Posterior cingulate gyrus (tissue), 11 donors: ENCODE measurements at regions not wholly inside any gene's neighbourhood (a gene's known extent, or its start where the extent isn't known, plus 50 kb on each side); places are given as distances from the start of the nearest gene placed in this dataset.
A peak's percentile ranks its signal among the peaks of the same experiment; 100 is the strongest.

ENCODE experiments used
- DNase-seq, 10 donors: peaks; one replicate each; pipeline versions ENCODE4 v3.0.0 to v3.0.0-alpha.2; 2020 to 2021; ENCODE audit warnings: mixed read lengths in 3 of 10
- intact Hi-C: fragments of 100-400 bp; cut with DNase I; formaldehyde crosslinking; loops from one replicate; pipeline ENCODE4 v1.15.1; 2023

DNA sequence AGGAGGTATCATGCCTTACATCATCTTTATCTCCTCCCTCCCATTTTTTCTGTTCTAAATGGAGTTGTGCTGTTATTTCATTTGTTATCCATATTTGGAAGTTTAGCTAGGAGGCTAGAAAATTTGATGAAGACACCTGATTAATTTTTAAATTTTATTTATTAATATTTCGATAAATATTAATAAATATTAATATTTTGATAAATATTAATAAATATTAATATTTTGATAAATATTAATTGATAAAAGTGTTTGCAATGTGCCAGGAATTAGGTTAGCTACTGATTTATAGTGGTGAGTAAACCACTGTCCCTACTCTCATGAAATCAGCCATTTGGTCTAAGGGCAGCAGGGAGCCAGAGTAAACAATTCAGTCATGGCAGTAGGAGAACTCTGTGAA is 161.4 kb downstream of the GNAT3 start:
- intact Hi-C loops, result no loop called here

DNA sequence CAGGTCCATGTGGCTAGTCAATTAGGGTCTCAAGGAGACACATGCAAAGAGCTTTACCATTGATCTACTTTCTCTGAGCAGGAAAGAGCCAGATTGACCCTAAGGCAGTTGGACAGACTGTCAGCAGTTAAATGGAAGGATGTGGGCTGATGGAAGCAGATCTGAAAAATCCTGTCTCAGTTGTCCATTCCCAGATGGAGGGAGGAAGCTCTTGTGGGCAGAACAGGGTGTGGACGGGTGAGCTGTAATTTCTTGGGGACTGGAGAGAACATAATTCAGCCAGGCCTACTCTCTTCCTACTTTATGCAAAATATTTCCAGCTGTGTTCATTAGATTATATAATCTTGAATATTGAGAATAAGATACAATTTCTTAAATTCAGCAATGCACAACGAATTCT is 163.6 kb downstream of the GNAT3 start:
- no peak for DNase-seq
- intact Hi-C loops, result no loop called here

More for the DNA sequence above, 161.4 kb downstream of the GNAT3 start:
- no peak for DNase-seq

DNA sequence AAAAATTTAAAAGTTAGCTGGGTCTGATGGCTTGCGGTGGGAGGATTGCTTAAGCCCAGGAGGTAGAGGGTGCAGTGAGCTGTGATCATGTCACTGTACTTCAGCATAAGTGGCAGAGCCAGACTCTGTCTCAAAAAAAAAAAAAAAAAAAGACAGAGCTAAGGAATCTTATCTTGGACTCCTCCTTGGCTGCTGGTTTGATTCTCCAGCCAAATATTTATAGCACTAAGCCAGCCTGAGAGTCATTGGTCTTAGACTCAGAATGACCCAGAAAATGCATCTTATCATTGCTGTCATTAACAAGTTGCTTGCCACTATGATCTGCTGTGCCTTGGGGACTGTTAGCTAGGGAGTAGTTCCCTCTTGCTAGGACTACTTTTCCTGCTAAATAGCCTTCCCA is 164.7 kb downstream of the GNAT3 start:
- intact Hi-C loops, result no loop called here
- DNase-seq, result no peak

DNA sequence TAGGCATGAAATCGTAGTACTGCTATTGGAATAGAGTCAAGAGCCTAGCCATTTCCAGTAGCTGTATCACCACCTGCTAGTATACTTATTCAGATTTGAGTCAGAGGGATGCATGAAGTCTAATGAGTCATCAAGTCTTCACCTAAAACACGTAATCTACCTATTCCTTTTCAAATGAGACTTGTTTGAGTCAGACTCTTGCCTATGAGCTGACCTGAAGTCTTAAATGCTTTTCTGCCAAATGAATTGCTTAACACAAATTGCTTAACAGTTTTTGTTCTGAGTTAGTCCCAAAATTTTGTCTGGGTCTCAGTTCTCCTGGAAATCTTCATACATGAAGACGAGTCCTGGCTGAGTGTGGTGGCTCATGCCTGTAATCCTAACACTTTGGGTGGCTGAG is 165.2 kb downstream of the GNAT3 start:
- intact Hi-C loops, result no loop called here
- no peak for DNase-seq

DNA sequence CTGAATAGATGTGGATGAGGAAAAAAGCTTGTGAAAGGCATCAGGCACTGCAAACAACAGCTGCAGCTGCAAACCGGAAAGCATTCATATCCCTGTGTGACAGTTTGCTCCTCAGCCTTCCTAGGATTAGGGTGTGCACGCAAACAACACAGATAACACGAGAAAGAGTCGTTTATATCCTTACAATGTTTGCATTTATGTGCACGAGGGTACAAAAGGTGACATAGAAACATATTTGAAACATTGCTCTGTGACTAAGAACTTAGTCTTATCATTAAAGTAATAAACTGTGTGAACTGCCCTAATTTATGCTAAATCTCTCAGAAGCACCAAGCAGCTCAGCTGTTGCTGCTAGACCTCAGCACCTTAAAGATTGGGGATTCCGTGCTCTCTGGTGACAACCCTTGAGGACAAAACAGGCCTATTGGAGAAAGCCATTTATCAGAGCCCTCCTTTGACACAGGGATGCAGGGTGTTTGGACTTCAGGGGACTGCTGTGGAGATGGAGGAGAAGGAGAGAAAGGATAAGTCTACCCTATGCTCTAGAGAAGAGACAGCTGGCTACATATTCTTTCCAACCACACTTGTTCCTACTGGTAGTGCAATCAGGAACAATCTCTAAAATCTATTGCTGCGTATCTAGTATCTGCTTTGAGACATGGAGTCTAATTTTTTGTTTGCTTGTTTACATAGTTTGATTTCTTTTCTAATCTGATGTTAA is 176.2 kb downstream of the GNAT3 start:
- intact Hi-C loops, result loop anchor here (10.0 kb wide), 1 partner anchor 49 kb away; no protein-coding TSS in a partner anchor
- DNase-seq, result peak in 1 of 10 donors; percentile 22

DNA sequence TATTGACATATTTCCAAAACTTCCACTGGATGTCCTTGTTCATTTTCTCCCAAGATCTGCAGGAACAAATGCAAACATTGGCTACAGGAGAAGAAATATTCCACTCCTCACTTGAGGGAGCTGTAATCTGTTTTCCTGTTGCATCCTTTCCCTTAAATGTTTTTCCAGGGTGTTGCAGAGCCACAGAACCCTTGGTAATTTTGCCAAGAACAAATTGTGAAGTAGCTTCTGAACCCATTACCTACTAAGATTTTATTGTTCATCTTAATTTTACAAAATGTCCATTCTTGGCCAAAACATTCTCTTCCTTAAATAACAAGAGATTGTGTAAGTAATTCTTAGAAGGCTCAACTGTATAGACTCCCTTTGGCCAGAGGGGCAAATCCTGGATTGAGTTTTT is 177.0 kb downstream of the GNAT3 start:
- intact Hi-C loops, result loop anchor here (10.0 kb wide), 1 partner anchor 50 kb away; no protein-coding TSS in a partner anchor
- DNase-seq, result no peak

DNA sequence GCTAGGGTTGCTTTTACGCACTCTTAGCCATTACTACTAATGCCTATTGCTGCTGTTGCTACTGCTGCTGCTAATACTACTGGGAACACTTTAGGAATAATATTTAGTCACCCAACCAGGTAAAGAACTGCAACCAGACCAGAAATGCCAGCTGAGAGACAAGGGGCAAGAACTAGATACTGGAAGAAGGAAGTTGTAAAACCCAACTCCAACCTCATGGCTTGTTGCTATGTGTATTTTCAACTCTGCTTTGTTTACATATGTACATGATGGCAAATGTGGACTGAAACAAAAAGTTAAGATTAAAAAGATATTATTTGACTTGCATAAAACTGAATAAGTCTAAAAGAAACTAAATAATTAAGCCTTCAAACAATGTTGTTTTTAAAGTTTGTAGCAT is 177.7 kb downstream of the GNAT3 start:
- intact Hi-C loops, result loop anchor here (10.0 kb wide), 1 partner anchor 51 kb away; no protein-coding TSS in a partner anchor
- no peak for DNase-seq

DNA sequence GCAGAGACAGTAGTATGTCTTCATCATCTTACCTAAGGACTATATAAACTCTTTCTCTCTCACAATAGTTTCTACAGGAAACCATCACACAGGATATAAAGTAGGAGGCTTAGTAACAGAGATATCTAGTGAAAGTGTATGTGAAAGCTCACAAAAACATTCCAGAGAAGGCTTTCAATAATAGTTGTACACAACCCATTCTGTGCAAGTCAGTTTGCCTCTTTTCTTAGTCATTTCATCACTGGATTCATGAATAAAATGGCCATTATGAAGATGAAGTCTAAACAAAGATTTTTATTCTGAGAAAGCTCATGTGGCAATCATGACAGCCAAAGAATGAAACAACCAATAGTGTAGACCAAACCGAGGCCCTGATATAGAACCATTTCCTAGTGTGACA is 178.8 kb downstream of the GNAT3 start:
- intact Hi-C loops, result loop anchor here (10.0 kb wide), 1 partner anchor 52 kb away; no protein-coding TSS in a partner anchor
- DNase-seq, result no peak

DNA sequence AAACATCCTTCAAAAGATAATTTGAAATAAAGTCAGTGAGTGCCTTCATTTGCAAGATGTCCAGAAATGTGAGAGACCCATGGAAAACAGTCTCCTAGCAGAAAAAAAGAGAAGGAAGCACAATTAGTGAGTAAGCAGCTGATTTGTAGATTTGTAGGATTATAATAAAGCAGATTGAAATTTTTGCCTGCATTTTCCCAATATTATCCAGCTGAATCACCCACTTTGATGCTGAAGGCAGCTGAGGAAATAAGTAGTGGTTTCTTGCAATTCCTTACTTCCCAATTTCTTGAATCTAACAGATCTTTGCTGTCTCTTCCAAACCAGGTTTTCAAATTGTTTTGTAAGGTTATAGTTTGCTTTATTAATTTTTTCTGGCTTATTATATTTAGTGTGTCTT is 181.4 kb downstream of the GNAT3 start:
- DNase-seq, result no peak

DNA sequence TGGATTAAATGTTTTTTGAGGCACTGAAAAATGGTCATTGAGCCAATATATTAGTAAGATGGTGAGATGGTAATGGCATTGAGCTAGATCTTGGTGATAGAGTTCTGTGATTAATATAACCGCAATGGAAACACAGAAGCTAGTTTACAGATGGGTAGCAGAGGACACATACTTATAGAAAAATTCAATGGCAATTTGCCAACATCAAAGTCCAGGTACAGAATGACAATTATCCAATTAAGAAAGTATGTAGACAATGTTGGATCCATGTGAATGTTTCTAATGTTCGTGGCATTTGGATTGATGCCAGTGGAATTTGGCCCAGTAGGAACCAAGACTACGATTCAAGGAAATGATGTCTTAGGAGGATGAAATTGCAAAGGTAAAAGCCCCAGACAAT is 187.8 kb downstream of the GNAT3 start:
- intact Hi-C loops, result no loop called here
- no peak for DNase-seq

More for the DNA sequence above, 181.4 kb downstream of the GNAT3 start:
- intact Hi-C loops, result loop anchor here (10.0 kb wide), 1 partner anchor 54 kb away; no protein-coding TSS in a partner anchor

DNA sequence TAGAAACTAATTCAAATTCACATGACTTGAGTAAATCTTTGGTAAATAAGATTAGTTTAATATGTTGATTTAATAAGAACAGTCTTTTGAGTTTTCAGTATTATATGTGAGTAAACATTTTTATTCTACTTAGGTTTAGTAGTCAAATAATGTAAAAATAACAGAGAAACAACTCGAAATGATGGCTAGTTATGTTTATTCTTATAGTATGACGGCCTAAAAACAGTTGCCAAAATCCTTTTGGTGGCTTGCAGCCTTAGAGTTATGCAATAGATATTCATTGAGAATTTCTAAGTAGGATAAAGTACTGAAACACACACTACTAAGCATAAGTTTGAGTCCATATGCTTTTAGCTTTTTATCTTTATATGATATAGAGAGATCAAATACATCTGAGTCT is 184.8 kb downstream of the GNAI1 start:
- intact Hi-C loops, result no loop called here
- DNase-seq, result no peak

DNA sequence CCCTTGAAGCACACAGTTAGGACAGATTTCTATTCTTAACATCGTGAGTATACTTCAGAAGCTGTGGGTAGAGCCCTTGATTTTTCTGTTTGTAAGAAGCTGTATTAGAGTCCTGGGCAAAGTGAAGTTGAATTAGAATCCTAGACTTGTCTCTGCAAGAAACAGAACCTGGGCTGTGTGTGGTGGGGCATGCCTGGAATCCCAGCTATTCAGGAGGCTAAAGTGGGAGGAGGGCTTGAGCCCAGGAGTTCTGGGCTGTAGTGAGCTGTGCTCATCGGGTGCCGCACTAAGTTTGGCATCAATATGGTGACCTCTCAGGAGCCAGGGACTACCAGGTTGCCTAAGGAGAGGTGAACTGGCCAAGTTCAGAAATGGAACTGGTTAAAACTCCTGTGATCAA is 183.4 kb downstream of the GNAI1 start:
- DNase-seq, result no peak
- intact Hi-C loops, result no loop called here

DNA sequence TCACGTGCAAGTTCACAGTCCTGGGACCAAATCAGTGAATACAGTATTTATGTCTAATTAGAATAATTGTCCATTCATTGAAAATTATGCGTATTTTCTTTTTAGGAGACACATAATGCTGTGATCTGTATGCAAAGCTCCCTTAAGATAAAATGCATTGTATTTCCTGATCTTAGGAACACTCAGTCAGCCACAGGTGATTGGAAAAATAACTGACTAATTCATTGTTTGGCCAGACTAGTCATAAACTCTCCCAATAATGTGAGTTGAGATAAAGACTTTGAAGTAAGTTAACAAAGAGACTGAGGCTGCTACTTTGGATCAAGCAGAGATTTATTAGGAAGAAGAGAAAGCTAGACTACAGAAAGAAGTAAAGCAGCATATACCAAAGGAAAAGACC is 182.2 kb downstream of the GNAI1 start:
- intact Hi-C loops, result no loop called here
- no peak for DNase-seq

DNA sequence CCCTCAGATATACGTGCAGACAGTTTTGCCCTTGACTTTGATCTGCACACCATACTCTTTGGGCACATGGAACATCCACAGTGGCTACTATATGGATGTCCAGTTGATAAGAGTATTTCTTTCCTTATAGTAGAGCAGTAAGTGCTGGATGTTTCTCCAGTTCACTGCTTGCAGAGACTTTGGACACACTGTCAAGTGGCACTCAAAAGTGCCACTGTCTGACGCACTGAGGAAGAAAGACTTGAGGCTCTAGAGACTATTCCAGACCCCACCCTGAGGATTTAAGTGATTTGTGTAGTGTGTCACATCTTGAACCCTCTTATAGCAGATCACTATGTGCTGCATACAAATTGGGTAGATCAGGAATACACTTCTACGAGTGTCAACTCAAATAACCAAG is 179.1 kb downstream of the GNAI1 start:
- DNase-seq, result no peak
- intact Hi-C loops, result no loop called here

DNA sequence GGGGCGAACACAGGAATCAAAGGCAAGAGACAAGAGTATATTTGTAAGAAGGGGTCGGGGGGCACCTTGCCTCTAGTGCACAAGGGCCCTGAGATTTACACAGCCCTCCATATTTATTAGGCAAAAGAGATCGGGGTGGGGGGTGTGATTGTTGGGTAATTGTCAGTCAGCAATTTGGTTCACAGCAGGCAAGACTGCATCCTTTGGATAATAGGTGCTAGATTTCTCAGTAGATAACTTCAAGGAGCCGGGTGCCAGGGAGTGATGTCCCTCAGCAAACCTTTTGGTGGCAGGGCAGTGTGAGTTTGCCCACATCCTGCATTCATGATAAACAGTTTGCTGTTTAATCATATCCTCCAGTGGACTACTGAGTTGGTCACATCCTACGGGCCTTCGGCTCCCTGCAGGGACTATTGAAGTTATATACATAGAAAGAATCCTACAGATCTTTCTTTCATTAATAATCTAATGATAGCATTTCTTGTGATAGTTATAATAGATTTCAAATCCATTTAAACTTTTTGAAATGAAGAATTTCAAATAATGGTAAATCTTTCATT is 178.5 kb downstream of the GNAI1 start:
- intact Hi-C loops, result no loop called here
- DNase-seq, result no peak

DNA sequence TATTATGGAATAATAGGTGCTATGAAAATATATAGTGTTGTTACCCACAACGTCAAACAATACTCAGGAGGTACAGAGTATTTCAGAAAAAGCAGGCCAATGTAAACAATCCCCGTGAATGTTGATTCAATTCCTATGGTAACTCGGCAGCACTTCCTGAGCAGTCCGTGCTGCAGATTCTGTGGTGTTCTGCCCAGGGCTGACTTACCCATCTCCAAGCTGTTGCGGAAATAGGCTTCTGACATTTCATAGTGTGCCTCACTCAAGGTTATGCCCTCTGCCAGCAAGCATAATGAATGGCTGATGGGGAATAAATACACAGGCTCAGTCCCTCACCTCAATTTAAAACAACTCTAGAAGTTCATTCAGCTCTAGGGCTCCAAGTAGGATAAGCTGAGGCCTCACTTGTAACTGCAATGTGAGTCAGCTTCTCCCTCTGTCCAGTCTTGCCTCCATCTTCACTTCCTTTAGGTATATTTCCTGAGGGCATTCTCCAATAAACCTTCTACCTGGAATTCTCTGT is 177.6 kb downstream of the GNAI1 start:
- intact Hi-C loops, result no loop called here
- DNase-seq, result no peak

DNA sequence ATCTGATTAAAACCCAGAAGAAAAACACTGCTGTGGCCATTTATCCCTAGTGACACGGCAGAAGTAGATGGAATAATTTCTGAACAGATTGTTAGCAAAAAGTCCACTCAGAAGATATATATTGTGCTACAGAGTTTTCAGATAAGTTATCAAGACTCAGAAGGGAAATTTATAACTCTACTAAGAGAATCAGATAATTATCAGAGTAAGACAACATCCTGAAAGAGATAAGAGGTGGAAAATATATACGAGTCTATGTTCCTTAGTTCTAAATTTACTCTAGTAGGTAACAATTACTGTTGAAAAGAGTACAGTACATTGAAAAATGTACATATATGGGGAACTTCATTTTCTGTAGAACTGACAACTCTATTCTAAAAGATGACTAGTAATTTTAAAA is 176.7 kb downstream of the GNAI1 start:
- intact Hi-C loops, result no loop called here
- no peak for DNase-seq

DNA sequence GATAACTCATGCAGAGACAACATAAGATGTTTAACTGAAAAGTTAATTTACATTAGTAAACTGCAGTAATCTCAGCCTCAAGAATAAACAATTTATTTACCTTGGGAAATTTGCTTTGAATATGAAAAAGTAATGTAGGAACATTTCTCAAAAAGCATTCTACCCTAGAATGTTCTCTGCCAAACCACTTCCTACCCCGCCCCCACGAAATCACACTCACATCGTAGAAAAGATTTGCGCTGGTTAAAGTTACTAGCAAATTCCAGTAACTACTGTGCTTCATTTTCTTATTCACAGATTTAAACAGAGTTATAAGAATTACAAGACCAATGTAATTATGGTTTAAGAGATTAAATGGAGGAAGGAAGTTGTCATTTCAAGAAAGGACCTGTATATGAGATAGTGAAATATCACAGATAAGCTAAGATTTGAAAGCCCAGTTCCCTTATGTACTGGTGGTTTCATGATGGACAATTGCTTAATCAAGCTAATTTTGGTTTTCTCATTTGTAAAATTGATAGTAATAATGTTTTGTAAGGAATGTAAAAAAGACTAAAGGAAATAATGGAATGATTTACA is 175.4 kb downstream of the GNAI1 start:
- intact Hi-C loops, result no loop called here
- DNase-seq, result no peak

DNA sequence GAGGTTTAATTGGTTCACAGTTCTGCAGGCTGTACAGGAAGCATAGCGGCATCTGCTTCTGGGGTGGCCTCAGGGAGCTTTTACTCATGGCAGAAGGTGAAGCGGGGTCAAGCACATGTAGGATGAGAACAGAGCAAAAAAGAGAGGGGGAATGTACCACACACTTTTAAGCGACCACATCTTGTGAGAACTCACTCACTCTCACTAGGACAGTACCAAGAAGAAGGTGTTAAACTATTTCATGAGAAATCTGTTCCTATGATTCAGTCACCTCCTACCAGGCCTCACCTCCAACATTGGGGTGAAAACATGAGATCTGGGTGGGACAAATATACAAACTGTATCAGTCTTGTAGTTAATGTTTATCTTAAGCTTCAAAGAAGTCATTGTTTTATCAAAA is 174.7 kb downstream of the GNAI1 start:
- intact Hi-C loops, result no loop called here
- no peak for DNase-seq

DNA sequence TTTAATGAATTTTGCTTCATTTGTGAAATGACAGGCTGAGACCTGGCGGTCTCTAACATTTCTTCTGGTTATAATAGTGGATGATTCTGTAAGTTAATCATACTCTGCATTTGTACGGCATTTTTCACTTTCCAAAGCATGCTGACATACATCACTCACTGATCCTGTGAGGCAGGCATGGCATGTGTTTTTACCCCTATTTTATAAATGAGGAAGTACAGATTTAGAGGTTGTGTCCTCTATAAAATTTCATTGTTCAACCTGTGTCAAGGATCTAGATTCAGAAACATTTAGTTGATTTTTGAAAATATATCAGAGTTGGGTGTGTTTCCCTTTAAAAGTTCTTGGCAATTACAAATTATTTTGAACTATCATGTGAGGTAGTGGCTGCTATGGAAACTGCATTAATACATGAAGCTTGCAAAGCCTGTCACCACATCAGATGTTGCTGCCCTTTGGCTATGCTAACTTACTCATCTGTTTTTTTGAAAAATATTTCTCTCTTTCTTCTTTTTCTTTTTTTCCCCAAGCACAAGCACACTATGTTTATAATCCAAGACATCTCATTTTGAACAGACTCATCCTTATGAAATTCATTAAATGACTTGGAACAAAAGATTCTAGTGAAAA is 172.7 kb downstream of the GNAI1 start:
- intact Hi-C loops, result no loop called here
- DNase-seq, result no peak

DNA sequence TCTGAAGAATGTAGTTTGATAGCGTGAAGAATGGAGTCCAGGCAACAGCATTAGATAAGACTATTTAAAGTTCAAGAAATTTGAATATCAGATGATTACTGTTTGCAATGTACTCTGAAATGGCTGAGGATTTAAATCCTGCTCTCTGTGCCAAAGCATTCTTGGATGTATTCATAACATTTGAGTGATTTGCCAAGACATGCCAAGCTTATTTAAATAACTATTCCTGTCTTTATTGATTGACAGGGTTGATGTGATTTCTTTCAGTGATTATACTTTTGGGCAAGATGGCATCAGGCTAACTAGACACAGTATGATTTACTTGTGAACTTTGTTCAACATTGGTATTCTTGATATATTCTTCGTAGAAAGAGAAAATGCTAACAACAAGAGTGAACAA is 168.7 kb downstream of the GNAI1 start:
- intact Hi-C loops, result no loop called here

More for the DNA sequence above, 168.7 kb downstream of the GNAI1 start:
- no peak for DNase-seq
